Caco-2 (cell line): ENCODE measurements at regions not wholly inside any gene's neighbourhood (a gene's known extent, or its start where the extent isn't known, plus 50 kb on each side); places are given as distances from the start of the nearest gene placed in this dataset.

Source experiments
- BruUV-seq: library from RNA; stranded (reverse); fragments of 400-500 nt; replicated peaks from 2 replicates; lab custom pipeline; 2021; lab: Mats Ljungman, UMichigan
- CTCF ChIA-PET: fragments of 300-600 bp; sonication (Branson Sonifier 250); formaldehyde crosslinking; loops from one replicate; lab custom pipeline; 2022; ENCODE audit warnings: antibody characterized with exemption; lab: Charles Lee
- POLR2A ChIA-PET: fragments of 300-600 bp; sonication (Branson Sonifier 250); formaldehyde crosslinking; loops from one replicate; lab custom pipeline; 2022; ENCODE audit warnings: antibody characterized with exemption; lab: Charles Lee
- DNase-seq, 2 experiments: peaks; one replicate each; pipeline versions ENCODE4 v3.0.0 to v3.0.0-alpha.2; 2020 to 2022
- H3K27me3 ChIP-seq: replicated peaks from 2 replicates; pipeline ENCODE4 v1.6.0; 2011; ENCODE audit warnings: low read length; ENCODE audit not compliant: control insufficient read depth, insufficient read depth
- H3K36me3 ChIP-seq: 2 replicates; pipeline ENCODE4 v1.5.1; 2011; ENCODE audit warnings: low read length; ENCODE audit not compliant: control insufficient read depth, insufficient read depth
- H3K4me1 ChIP-seq: fragments of 250-450 bp; sonication (Bioruptor Pico); 2 replicates; pipeline ENCODE4 v1.5.1; 2020; ENCODE audit warnings: mild to moderate bottlenecking
- H3K4me3 ChIP-seq: 2 replicates; pipeline ENCODE4 v1.5.1; 2011; ENCODE audit warnings: low read depth, mild to moderate bottlenecking, control low read depth, low read length
- H3K9me3 ChIP-seq: fragments of 250-450 bp; sonication (Bioruptor Pico); 2 replicates; pipeline ENCODE4 v1.5.1; 2020; ENCODE audit warnings: mild to moderate bottlenecking, moderate library complexity
- H3K27ac Mint-ChIP-seq: one replicate; pipeline ENCODE4 v1.8.0; 2022; ENCODE audit warnings: mixed read lengths; ENCODE audit not compliant: unreplicated experiment
- H3K27me3 Mint-ChIP-seq: one replicate; pipeline ENCODE4 v1.8.0; 2022; ENCODE audit warnings: mixed read lengths; ENCODE audit not compliant: insufficient read depth, unreplicated experiment
- H3K36me3 Mint-ChIP-seq: one replicate; pipeline ENCODE4 v1.8.0; 2022; ENCODE audit warnings: mild to moderate bottlenecking, mixed read lengths; ENCODE audit not compliant: insufficient read depth, unreplicated experiment
- H3K4me1 Mint-ChIP-seq: one replicate; pipeline ENCODE4 v1.8.0; 2022; ENCODE audit warnings: low read depth, mixed read lengths; ENCODE audit not compliant: unreplicated experiment
- H3K4me3 Mint-ChIP-seq: one replicate; pipeline ENCODE4 v1.8.0; 2022; ENCODE audit warnings: mild to moderate bottlenecking, moderate library complexity, mixed read lengths; ENCODE audit not compliant: unreplicated experiment
- H3K9me3 Mint-ChIP-seq: one replicate; pipeline ENCODE4 v1.8.0; 2022; ENCODE audit warnings: mixed read lengths; ENCODE audit not compliant: unreplicated experiment
- intact Hi-C: fragments of 100-400 bp; cut with micrococcal nuclease; formaldehyde crosslinking; loops from one replicate; pipeline ENCODE4 v1.10.0; 2022; ENCODE audit not compliant: unreplicated experiment
- TF ChIP-seq, protein P1 (sequence below), 2 experiments: fragments of 200-600 bp in 1 of 2; IDR thresholded peaks; 1 replicate in 1 of 2; 2 replicates in 1 of 2; pipeline versions ENCODE4 v1.5.1 to v1.8.0; 2011 to 2022; ENCODE audit warnings: antibody characterized with exemption in 1 of 2, control low read depth in 1 of 2, inconsistent platforms in 1 of 2, low read depth in 1 of 2, low read length in 1 of 2, mild to moderate bottlenecking in 1 of 2, moderate library complexity in 1 of 2; ENCODE audit not compliant: insufficient read depth in 1 of 2, severe bottlenecking in 1 of 2, unreplicated experiment in 1 of 2

DNA sequence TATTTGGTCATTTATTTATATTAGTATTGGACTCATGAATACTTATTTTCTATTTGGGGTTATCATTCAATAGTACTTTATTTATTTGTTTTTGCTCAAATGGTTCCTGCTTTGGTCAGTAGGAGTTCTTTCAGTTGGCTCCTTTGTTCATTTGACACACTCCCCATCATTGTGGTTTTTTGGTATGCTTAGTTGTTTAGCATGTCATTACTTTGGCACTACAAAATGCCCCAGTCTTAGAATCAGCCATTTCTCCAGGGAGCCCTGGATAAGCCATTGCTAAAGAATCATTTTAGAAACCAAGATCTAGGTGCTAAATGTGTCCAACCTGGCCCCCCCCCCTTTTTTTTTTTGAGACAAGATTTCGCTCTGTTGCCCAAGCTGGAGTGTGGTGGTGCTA lies 61.7 kb upstream of the MRPS6 start:
- intact Hi-C loops: no loop called here
- Mint-ChIP-seq H3K9me3 (peaks cover 38% of the 10 kb centered on the region), H3K4me1 (no peaks in the 10 kb centered on the region), H3K27me3 (no peaks in the 10 kb centered on the region), H3K36me3 (no peaks in the 10 kb centered on the region), H3K27ac (no peak overlapping the region), H3K4me3 (no peak overlapping the region)
- no peaks in the 10 kb centered on the region for H3K36me3 ChIP-seq
- TF ChIP-seq, protein P1, sequence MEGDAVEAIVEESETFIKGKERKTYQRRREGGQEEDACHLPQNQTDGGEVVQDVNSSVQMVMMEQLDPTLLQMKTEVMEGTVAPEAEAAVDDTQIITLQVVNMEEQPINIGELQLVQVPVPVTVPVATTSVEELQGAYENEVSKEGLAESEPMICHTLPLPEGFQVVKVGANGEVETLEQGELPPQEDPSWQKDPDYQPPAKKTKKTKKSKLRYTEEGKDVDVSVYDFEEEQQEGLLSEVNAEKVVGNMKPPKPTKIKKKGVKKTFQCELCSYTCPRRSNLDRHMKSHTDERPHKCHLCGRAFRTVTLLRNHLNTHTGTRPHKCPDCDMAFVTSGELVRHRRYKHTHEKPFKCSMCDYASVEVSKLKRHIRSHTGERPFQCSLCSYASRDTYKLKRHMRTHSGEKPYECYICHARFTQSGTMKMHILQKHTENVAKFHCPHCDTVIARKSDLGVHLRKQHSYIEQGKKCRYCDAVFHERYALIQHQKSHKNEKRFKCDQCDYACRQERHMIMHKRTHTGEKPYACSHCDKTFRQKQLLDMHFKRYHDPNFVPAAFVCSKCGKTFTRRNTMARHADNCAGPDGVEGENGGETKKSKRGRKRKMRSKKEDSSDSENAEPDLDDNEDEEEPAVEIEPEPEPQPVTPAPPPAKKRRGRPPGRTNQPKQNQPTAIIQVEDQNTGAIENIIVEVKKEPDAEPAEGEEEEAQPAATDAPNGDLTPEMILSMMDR (IDR thresholded peaks at IDR 0.05; ENCODE audit: insufficient read depth in 1 of 2, low read depth in 1 of 2, low read length in 1 of 2, severe bottlenecking in 1 of 2, unreplicated experiment in 1 of 2): no peak
- ChIA-PET CTCF (no interaction called here), POLR2A (no interaction called here)
- DNase-seq: no peak
- no peaks in the 10 kb centered on the region for H3K27me3 ChIP-seq
- peaks cover 2% of the 10 kb centered on the region for H3K4me1 ChIP-seq
- H3K9me3 ChIP-seq: peaks cover 20% of the 10 kb centered on the region
- no TSS peak for BruUV-seq
- no peak overlapping the region for H3K4me3 ChIP-seq

DNA sequence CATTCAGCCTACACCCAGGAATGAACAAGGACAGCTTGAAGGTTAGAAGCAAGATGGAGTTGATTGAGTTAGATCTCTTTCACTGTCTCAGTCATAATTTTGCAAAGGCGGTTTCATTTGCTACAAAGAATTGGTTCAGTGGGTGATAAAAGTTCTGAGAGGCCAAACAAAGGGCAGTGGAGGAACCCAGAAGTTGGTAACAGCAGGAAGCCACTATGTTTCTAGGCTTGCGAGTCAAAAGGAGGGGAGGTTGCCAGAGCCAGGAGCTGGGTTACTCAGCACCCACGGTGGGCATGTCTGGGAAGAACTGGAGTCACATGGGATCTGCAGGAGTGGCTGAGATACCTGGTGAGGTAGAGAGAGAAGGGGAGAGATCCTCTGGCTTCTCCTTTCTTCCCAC lies 64.2 kb upstream of the MRPS6 start:
- no peaks in the 10 kb centered on the region for H3K27me3 Mint-ChIP-seq
- ChIA-PET CTCF (no interaction called here), POLR2A (no interaction called here)
- Histone ChIP-seq H3K4me1 (peaks cover 7% of the 10 kb centered on the region), H3K4me3 (no peak overlapping the region), H3K27me3 (no peaks in the 10 kb centered on the region), H3K9me3 (peaks cover 20% of the 10 kb centered on the region), H3K36me3 (no peaks in the 10 kb centered on the region)
- no TSS peak for BruUV-seq
- intact Hi-C loops: no loop called here
- no peaks in the 10 kb centered on the region for H3K4me1 Mint-ChIP-seq
- H3K4me3 Mint-ChIP-seq: no peak overlapping the region
- peaks cover 26% of the 10 kb centered on the region for H3K9me3 Mint-ChIP-seq
- DNase-seq: no peak
- H3K27ac Mint-ChIP-seq: no peak overlapping the region
- TF ChIP-seq, protein P1 (IDR thresholded peaks at IDR 0.05; ENCODE audit: insufficient read depth in 1 of 2, low read depth in 1 of 2, low read length in 1 of 2, severe bottlenecking in 1 of 2, unreplicated experiment in 1 of 2): no peak
- H3K36me3 Mint-ChIP-seq: no peaks in the 10 kb centered on the region

DNA sequence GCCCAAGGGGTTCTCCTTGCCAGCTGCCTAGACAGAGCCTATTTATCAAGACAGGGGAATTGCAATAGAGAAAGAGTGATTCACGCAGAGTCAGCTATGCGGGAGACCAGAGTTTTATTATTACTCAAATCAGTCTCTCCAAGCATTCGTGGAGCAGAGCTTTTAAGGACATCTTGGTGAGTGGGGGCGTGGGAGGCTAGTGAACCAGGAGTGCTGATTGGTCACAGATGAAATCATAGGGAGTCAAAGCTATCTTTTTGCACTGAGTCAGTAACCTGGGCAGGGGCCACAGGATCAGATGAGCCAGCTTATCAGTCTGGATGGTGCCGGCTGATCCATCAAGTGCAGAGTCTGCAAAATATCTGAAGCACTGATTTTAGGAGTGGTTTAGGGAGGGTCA lies 64.8 kb upstream of the MRPS6 start:
- Histone ChIP-seq H3K27me3 (no peaks in the 10 kb centered on the region), H3K9me3 (peaks cover 20% of the 10 kb centered on the region), H3K4me1 (peaks cover 7% of the 10 kb centered on the region), H3K4me3 (no peak overlapping the region), H3K36me3 (no peaks in the 10 kb centered on the region)
- Mint-ChIP-seq H3K27me3 (no peaks in the 10 kb centered on the region), H3K27ac (peak overlapping the region; percentile 36), H3K9me3 (peaks cover 30% of the 10 kb centered on the region), H3K36me3 (no peaks in the 10 kb centered on the region), H3K4me3 (no peak overlapping the region), H3K4me1 (no peaks in the 10 kb centered on the region)
- no peak for DNase-seq
- TF ChIP-seq, protein P1 (IDR thresholded peaks at IDR 0.05; ENCODE audit: insufficient read depth in 1 of 2, low read depth in 1 of 2, low read length in 1 of 2, severe bottlenecking in 1 of 2, unreplicated experiment in 1 of 2): no peak
- ChIA-PET POLR2A (no interaction called here), CTCF (no interaction called here)
- intact Hi-C loops: no loop called here
- no TSS peak for BruUV-seq
